ENCODE measurements at regions not wholly inside any gene's neighbourhood (a gene's known extent, or its start where the extent isn't known, plus 50 kb on each side); places are given as distances from the start of the nearest gene placed in this dataset.

- no peak for TF ChIP-seq ZNF423 (CRISPR knock-in tag; IDR thresholded peaks at IDR 0.05)
- TF ChIP-seq JUN (CRISPR knock-in tag; IDR thresholded peaks at IDR 0.05): no peak
- no peak for TF ChIP-seq USF1 (CRISPR knock-in tag; IDR thresholded peaks at IDR 0.05)
- TF ChIP-seq NFYB (CRISPR knock-in tag; conservative IDR thresholded peaks at IDR 0.05; ENCODE audit: low read depth): no peak
- no peak for TF ChIP-seq CTCF (IDR thresholded peaks at IDR 0.05)
- no peak for TF ChIP-seq ZNF121 (CRISPR knock-in tag; IDR thresholded peaks at IDR 0.05)
- no peak for TF ChIP-seq ZNF671 (CRISPR knock-in tag; IDR thresholded peaks at IDR 0.05)
- TF ChIP-seq RELA (CRISPR knock-in tag; IDR thresholded peaks at IDR 0.05; ENCODE audit: borderline replicate concordance): no peak
- TF ChIP-seq CREB1 (CRISPR knock-in tag; IDR thresholded peaks at IDR 0.05): no peak
Measured at GRCh38 chr6:14802514-14803160, 443.2 kb upstream of the JARID2 start.
